ENCODE measurements at regions not wholly inside any gene's neighbourhood (a gene's known extent, or its start where the extent isn't known, plus 50 kb on each side); places are given as distances from the start of the nearest gene placed in this dataset.
"Not testable (repeated sequence)": the region's sequence is repeated elsewhere in the genome, so short reads cannot be mapped to it uniquely, and the experiment has no call there.

GRCh38 chr11:91513734-91514133, 710.9 kb upstream of the FAT3 start:
- Mint-ChIP-seq H3K27me3 (no peaks in the 10 kb centered on the region), H3K4me3 (no peak overlapping the region), H3K27ac (no peak overlapping the region), H3K9me3 (no peaks in the 10 kb centered on the region), H3K4me1 (no peaks in the 10 kb centered on the region), H3K36me3 (no peaks in the 10 kb centered on the region)

- Mint-ChIP-seq H3K36me3 (no peaks in the 10 kb centered on the region), H3K27ac (no peak overlapping the region), H3K9me3 (peaks cover 3% of the 10 kb centered on the region), H3K27me3 (no peaks in the 10 kb centered on the region), H3K4me3 (no peak overlapping the region), H3K4me1 (no peaks in the 10 kb centered on the region)
Observed at GRCh38 chr11:91497847-91498246, 726.8 kb upstream of the FAT3 start.

- Mint-ChIP-seq H3K27me3 (no peaks in the 10 kb centered on the region), H3K36me3 (no peaks in the 10 kb centered on the region), H3K4me3 (no peak overlapping the region), H3K9me3 (peaks cover 3% of the 10 kb centered on the region), H3K27ac (no peak overlapping the region), H3K4me1 (no peaks in the 10 kb centered on the region)
Observed at GRCh38 chr11:91495837-91496236, 728.8 kb upstream of the FAT3 start.

GRCh38 chr11:91489989-91490388, 734.6 kb upstream of the FAT3 start:
- H3K9me3 Mint-ChIP-seq = peaks cover 9% of the 10 kb centered on the region
- no peak overlapping the region for H3K27ac Mint-ChIP-seq
- no peaks in the 10 kb centered on the region for H3K27me3 Mint-ChIP-seq
- H3K36me3 Mint-ChIP-seq = no peaks in the 10 kb centered on the region
- H3K4me1 Mint-ChIP-seq = no peaks in the 10 kb centered on the region
- H3K4me3 Mint-ChIP-seq = no peak overlapping the region

- H3K4me3 Mint-ChIP-seq, H3K36me3 Mint-ChIP-seq, H3K27me3 Mint-ChIP-seq, H3K27ac Mint-ChIP-seq, H3K4me1 Mint-ChIP-seq, H3K9me3 Mint-ChIP-seq: not testable (repeated sequence)
Observed at GRCh38 chr11:91483956-91484355, 740.7 kb upstream of the FAT3 start.

GRCh38 chr11:91481875-91482274, 742.7 kb upstream of the FAT3 start:
- not testable (repeated sequence) for H3K4me1 Mint-ChIP-seq, H3K4me3 Mint-ChIP-seq, H3K27ac Mint-ChIP-seq, H3K9me3 Mint-ChIP-seq, H3K36me3 Mint-ChIP-seq, H3K27me3 Mint-ChIP-seq

GRCh38 chr11:91470656-91471055, 754.0 kb upstream of the FAT3 start:
- H3K9me3 Mint-ChIP-seq = peaks cover 5% of the 10 kb centered on the region

GRCh38 chr11:91459840-91460239, 764.8 kb upstream of the FAT3 start:
- Mint-ChIP-seq H3K4me1 (no peaks in the 10 kb centered on the region), H3K27me3 (no peaks in the 10 kb centered on the region), H3K36me3 (no peaks in the 10 kb centered on the region), H3K9me3 (peaks cover 4% of the 10 kb centered on the region), H3K27ac (no peak overlapping the region), H3K4me3 (no peak overlapping the region)

More at GRCh38 chr11:91470656-91471055, 754.0 kb upstream of the FAT3 start:
- no peak overlapping the region for H3K27ac Mint-ChIP-seq
- no peaks in the 10 kb centered on the region for H3K27me3 Mint-ChIP-seq
- H3K36me3 Mint-ChIP-seq = no peaks in the 10 kb centered on the region
- H3K4me3 Mint-ChIP-seq = no peak overlapping the region
- no peaks in the 10 kb centered on the region for H3K4me1 Mint-ChIP-seq

GRCh38 chr11:91446267-91446666, 778.4 kb upstream of the FAT3 start:
- H3K9me3 Mint-ChIP-seq = peaks cover 5% of the 10 kb centered on the region
- H3K27ac Mint-ChIP-seq = no peak overlapping the region
- no peak overlapping the region for H3K4me3 Mint-ChIP-seq
- no peaks in the 10 kb centered on the region for H3K36me3 Mint-ChIP-seq
- no peaks in the 10 kb centered on the region for H3K27me3 Mint-ChIP-seq
- H3K4me1 Mint-ChIP-seq = no peaks in the 10 kb centered on the region

GRCh38 chr11:91435694-91436395, 788.8 kb upstream of the FAT3 start:
- no peaks in the 10 kb centered on the region for H3K4me1 Mint-ChIP-seq
- H3K9me3 Mint-ChIP-seq = no peaks in the 10 kb centered on the region
- no peaks in the 10 kb centered on the region for H3K27me3 Mint-ChIP-seq
- H3K4me3 Mint-ChIP-seq = no peak overlapping the region
- no peaks in the 10 kb centered on the region for H3K36me3 Mint-ChIP-seq
- no peak overlapping the region for H3K27ac Mint-ChIP-seq

GRCh38 chr11:91433284-91434010, 791.2 kb upstream of the FAT3 start:
- Mint-ChIP-seq H3K36me3 (no peaks in the 10 kb centered on the region), H3K27me3 (no peaks in the 10 kb centered on the region), H3K4me3 (no peak overlapping the region), H3K4me1 (no peaks in the 10 kb centered on the region), H3K27ac (no peak overlapping the region), H3K9me3 (no peaks in the 10 kb centered on the region)

- H3K27me3 Mint-ChIP-seq = no peaks in the 10 kb centered on the region
- no peaks in the 10 kb centered on the region for H3K9me3 Mint-ChIP-seq
- no peaks in the 10 kb centered on the region for H3K4me1 Mint-ChIP-seq
- no peak overlapping the region for H3K4me3 Mint-ChIP-seq
- H3K27ac Mint-ChIP-seq = no peak overlapping the region
- H3K36me3 Mint-ChIP-seq = no peaks in the 10 kb centered on the region
Observed at GRCh38 chr11:91421641-91422040, 803.0 kb upstream of the FAT3 start.

GRCh38 chr11:91407842-91408241, 816.8 kb upstream of the FAT3 start:
- no peaks in the 10 kb centered on the region for H3K4me1 Mint-ChIP-seq
- no peak overlapping the region for H3K4me3 Mint-ChIP-seq
- H3K27me3 Mint-ChIP-seq = no peaks in the 10 kb centered on the region
- H3K27ac Mint-ChIP-seq = no peak overlapping the region
- no peaks in the 10 kb centered on the region for H3K36me3 Mint-ChIP-seq
- no peaks in the 10 kb centered on the region for H3K9me3 Mint-ChIP-seq

- Mint-ChIP-seq H3K27ac (no peak overlapping the region), H3K27me3 (no peaks in the 10 kb centered on the region), H3K9me3 (no peaks in the 10 kb centered on the region), H3K4me3 (no peak overlapping the region), H3K36me3 (no peaks in the 10 kb centered on the region), H3K4me1 (no peaks in the 10 kb centered on the region)
Observed at GRCh38 chr11:91406009-91406408, 818.6 kb upstream of the FAT3 start.

GRCh38 chr11:91404344-91404743, 820.3 kb upstream of the FAT3 start:
- Mint-ChIP-seq H3K27me3 (no peaks in the 10 kb centered on the region), H3K9me3 (no peaks in the 10 kb centered on the region), H3K4me3 (no peak overlapping the region), H3K4me1 (no peaks in the 10 kb centered on the region), H3K36me3 (no peaks in the 10 kb centered on the region), H3K27ac (no peak overlapping the region)

- Mint-ChIP-seq H3K27me3 (no peaks in the 10 kb centered on the region), H3K36me3 (no peaks in the 10 kb centered on the region), H3K9me3 (peaks cover 15% of the 10 kb centered on the region), H3K4me3 (no peak overlapping the region), H3K4me1 (no peaks in the 10 kb centered on the region), H3K27ac (no peak overlapping the region)
Observed at GRCh38 chr11:91397134-91397468, 827.5 kb upstream of the FAT3 start.
